DMS79 (cell line): ENCODE measurements at regions not wholly inside any gene's neighbourhood (a gene's known extent, or its start where the extent isn't known, plus 50 kb on each side); places are given as distances from the start of the nearest gene placed in this dataset.
"Not testable (repeated sequence)": the region's sequence is repeated elsewhere in the genome, so short reads cannot be mapped to it uniquely, and the experiment has no call there.

Experiments used
- DNase-seq: peaks from one replicate; lab custom pipeline; 2025; lab: John Stamatoyannopoulos, UW

GRCh38 chr2:58720770-58721697 is 479.9 kb upstream of the FANCL start:
- DNase-seq = no peak

DNA sequence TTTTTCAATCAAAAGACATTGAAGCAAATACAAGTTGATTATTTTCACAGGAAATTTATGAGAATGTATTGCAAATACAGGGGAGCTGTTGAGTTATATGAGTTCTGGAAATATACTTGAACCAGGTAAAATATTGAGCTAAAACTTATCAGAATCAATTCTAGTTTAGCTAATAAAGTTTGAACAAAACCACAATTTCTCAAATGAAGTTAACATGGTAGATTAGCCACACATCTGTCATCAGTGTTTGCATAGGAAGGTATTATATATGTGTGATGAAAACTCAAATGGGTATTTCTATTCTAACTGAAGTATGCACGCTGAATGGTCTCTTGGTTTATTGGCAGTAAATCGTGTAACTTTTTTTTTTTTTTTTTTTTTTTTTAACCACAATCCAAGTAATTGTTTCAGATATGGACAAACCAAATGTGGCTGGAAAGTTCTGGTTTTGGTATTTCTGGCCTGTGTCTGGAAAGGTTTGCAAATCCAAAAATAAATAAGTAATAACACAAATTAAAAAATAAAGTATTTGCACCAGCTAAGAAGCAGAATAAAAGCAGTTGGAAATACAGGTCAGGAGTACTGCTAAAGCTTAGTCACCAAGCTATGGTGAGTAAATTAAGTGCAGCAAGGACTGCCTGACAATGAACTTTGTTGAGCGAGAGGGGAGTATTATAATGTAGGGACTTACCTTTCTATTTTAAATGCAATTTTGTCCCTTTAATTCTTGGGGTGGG is 479.1 kb upstream of the FANCL start:
- no peak for DNase-seq

GRCh38 chr2:58715344-58715743 is 474.2 kb upstream of the FANCL start:
- no peak for DNase-seq

- DNase-seq = no peak
These were observed 473.1 kb upstream of the FANCL start for GRCh38 chr2:58714238-58714637.

DNA sequence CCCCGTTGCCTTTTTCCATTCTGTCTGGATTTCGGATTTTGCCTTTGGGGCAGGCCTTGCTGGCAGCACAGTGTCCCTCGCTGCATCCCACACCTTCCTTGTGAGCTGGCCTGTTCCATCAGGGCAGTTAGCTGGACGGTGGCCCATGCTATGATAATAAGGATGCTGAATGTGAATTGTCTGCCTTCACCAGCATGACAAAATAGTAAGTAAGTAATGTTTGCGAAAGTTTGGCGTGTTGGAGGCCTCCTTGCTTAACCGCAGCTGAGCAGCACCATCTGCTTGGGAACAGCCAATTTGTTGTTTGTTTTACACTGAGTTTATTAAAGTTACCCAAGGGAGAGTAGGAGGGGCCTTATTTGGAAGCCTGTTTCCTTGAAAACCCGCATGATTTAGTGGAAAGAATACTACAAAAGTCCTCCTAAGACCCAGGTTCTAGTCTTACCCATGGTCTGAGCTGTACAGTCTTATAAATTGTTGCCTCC is 469.7 kb upstream of the FANCL start:
- no peak for DNase-seq

DNA sequence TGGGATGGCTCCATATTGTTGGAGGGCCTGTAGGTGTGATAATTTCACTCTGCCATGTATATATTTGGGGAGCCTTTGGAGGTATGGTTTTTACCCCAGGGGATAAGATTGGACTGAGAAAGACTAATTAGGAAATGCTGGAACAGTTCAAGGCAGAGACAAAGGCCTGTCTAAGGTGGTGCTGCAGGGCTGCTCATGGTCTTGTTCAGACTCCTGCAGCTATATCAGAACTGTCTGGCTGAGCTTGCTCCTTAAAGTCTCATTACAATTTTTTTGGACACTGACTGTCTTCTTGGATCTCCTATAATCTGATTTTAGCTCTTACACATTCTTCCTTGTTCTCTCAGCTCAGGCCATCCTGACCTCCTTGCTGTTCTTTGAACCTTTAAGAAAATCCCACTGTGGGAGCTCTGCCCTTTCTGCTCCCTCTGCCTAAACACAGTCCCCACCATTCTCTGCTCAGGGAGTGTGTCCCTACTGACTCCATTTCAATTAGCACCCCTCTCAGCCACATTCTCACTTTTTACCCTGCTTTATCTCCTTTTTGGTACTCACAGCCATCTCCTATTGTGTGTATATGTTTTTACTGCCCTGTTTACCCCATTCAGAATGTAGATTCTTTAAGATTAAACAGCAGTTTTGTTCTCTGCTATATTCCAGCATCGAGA is 468.7 kb upstream of the FANCL start:
- no peak for DNase-seq

DNA sequence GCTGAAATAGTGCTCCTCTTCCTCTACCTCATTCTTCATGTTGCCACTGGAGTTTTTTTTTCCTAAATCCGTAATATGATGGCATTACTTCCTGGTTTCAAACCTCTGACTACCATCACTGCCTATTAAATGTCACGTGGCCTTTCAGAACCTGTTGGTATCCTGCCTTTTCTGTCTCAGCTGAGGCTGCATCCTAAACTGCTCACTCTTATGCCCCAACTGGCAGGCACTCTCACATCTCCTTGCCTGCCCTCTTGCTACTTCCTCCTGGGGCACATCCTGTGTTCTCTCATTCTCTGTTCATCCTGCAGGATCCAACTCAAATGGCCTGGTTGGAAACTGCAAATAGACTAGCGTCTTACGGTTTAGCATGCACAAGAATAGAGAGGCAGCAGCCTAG is 468.1 kb upstream of the FANCL start:
- DNase-seq = no peak

DNA sequence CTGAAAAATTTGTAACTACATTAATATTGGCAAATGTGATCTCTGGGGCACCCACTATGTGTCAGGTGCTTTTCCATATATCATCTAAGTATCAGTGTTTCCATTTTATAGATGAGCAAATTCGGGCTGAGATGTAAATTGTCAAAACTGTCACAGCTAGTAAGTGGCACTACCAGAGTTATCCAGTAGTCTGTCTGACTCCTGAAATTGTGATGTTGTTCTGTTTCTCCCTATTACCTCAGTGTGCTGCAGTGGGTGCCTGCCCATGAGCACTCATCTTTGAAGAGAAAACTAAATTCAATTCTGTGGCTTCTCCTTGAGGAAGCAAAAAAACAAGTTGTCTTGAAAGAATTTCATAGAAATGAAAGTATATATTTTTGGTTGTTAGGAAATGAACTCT is 467.4 kb upstream of the FANCL start:
- no peak for DNase-seq

GRCh38 chr2:58702302-58702885 is 461.3 kb upstream of the FANCL start:
- no peak for DNase-seq

GRCh38 chr2:58701688-58702301 is 460.7 kb upstream of the FANCL start:
- no peak for DNase-seq

DNA sequence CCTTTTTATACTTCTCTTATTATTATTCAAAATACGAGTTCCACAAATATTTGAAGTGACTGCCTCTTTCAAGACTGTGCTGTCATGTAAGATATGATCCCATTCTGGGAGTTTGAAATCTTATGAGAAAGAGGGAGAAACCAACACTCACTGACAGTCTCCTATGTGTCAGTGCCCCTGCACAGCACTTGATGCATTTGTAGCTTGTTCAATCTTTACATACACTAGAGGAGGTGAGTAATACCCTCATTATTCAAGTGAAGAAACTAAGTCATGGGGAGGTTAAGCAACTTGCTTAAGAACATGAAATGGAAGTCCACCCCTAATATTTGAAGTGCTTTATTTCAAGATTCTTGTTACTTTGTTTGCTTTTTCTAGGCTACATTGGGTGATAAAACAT is 459.5 kb upstream of the FANCL start:
- DNase-seq = no peak

DNA sequence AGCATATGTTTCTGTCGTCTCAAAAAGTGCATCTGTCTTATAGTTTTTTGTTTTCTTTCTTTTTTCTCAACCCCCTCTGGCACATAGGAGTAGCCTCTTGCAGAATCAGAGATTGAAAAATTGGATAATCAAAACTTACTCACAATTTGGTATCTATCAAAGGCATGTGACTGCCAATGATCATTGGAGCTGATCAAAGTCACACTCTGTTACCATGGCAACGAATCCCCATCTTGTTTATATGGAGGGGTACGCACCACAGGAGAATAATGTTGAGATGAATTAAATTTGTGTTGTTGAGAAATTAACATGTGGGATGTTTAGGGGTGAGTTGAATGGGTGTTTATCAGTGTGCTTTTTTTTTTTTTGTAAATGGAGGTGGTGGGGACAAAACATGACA is 458.3 kb upstream of the FANCL start:
- no peak for DNase-seq

GRCh38 chr2:58698620-58699019 is 457.5 kb upstream of the FANCL start:
- no peak for DNase-seq

DNA sequence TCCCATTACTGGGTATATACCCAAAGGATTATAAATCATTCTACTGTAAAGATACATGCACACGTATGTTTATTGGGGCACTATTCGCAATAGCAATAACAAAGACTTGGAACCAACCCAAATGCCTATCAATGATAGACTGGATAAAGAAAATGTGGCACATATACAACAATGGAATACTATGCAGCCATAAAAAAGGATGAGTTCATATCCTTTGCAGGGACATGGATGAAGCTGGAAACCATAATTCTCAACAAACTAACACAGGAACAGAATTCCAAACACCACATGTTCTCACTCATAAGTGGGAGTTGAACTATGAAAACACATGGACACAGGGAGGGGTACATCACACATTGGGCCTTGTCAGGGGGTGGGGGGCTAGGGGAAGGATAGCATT is 453.0 kb upstream of the FANCL start:
- not testable (repeated sequence) for DNase-seq

GRCh38 chr2:58691041-58691440 is 449.9 kb upstream of the FANCL start:
- DNase-seq = not testable (repeated sequence)

DNA sequence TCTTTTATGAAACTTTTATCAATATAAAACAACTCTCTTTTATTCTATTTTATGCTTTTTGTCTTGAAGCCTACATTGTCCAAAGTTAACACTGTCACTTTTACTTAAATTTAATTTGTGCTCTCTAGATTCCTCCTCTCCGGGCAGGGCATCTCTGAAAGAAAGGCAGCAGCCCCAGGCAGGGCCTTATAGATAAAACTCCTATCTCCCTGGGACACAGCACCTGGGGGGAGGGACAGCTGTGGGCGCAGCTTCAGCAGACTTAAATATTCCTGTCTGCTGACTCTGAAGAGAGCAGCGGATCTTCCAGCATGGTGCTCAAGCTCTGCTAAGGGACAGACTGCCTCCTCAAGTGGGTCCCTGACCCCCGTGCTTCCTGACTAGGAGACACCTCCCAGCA is 447.7 kb upstream of the FANCL start:
- DNase-seq = no peak

DNA sequence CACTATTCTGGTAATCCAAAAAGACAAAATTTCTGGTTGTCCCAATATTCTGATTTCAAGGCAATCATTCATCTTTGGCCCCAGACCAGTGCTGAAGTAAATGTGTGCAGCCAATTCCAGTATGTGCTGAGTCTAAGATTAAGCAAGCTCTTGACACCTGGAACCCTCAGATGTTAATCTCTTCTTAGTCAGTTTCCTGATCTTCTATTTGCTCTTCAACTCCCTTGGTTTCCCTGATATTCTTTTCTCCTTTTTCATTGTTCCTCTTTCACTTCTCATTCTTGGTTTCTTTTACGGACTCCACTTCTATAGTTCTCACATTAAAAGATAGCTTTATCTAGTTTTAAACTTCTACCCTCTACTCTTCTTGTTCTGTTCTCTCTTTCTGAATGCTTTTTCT is 445.7 kb upstream of the FANCL start:
- DNase-seq = no peak

GRCh38 chr2:58680755-58681310 is 439.7 kb upstream of the FANCL start:
- no peak for DNase-seq

DNA sequence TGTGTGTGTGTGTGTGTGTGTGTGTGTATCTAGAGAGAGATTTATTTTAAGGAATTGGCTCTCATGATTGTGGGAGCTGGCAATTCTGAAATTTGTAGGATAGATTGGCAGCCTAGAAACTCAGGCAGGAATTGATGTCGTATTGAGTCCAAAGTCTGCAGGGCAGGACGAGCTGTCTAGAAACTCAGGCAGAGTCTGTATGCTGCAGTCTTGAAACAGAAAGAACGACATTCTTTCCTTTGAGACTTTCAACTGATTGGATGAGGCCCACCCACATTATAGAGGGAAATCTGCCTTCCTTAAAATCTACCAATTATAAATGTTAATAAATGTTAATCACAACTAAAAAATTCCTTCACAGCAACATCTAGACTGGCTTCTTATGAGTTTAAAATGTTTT is 436.6 kb upstream of the FANCL start:
- DNase-seq = no peak

- no peak for DNase-seq
These were observed 430.6 kb upstream of the FANCL start for GRCh38 chr2:58671675-58672074.

- DNase-seq = no peak
These were observed 428.9 kb upstream of the FANCL start for GRCh38 chr2:58669998-58670397.
